Epithelial cell of esophagus (primary cell): ENCODE measurements at regions not wholly inside any gene's neighbourhood (a gene's known extent, or its start where the extent isn't known, plus 50 kb on each side); places are given as distances from the start of the nearest gene placed in this dataset.

ENCODE experiments used
- DNase-seq: peaks from one replicate; pipeline ENCODE4 v3.0.0; 2010; ENCODE audit warnings: low read depth
- H3K4me3 ChIP-seq: 2 replicates; pipeline ENCODE4 v1.5.1; 2011; ENCODE audit warnings: mild to moderate bottlenecking, low read length, control low read depth
- TF ChIP-seq, protein P1 (sequence below): IDR thresholded peaks from 2 replicates; pipeline ENCODE4 v1.5.1; 2011; ENCODE audit warnings: low read depth, mild to moderate bottlenecking, low read length, control low read depth, inconsistent platforms; ENCODE audit not compliant: insufficient read depth; ENCODE audit errors: missing control alignments

DNA sequence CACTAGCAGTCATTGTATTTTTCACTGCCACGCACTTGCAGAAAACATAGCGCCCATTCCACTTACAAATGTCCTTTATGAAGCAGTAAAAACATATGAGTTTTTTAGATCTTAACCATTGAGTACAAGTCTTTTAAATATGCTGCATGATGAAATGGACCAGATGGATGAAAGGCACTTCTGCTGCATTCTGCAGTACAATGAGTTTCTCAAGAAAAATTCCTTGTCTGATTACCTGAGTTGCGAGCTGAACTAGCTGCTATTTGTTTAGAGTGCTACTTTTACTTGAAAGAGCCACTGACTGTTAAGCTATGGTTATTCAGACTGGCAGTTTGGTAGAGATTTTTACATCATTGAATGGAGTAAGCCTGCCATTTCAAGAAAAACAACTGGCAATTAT is 825.5 kb upstream of the ACVR2A start:
- TF ChIP-seq, protein P1, sequence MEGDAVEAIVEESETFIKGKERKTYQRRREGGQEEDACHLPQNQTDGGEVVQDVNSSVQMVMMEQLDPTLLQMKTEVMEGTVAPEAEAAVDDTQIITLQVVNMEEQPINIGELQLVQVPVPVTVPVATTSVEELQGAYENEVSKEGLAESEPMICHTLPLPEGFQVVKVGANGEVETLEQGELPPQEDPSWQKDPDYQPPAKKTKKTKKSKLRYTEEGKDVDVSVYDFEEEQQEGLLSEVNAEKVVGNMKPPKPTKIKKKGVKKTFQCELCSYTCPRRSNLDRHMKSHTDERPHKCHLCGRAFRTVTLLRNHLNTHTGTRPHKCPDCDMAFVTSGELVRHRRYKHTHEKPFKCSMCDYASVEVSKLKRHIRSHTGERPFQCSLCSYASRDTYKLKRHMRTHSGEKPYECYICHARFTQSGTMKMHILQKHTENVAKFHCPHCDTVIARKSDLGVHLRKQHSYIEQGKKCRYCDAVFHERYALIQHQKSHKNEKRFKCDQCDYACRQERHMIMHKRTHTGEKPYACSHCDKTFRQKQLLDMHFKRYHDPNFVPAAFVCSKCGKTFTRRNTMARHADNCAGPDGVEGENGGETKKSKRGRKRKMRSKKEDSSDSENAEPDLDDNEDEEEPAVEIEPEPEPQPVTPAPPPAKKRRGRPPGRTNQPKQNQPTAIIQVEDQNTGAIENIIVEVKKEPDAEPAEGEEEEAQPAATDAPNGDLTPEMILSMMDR, result no peak
- H3K4me3 ChIP-seq, result no peak overlapping the region

DNA sequence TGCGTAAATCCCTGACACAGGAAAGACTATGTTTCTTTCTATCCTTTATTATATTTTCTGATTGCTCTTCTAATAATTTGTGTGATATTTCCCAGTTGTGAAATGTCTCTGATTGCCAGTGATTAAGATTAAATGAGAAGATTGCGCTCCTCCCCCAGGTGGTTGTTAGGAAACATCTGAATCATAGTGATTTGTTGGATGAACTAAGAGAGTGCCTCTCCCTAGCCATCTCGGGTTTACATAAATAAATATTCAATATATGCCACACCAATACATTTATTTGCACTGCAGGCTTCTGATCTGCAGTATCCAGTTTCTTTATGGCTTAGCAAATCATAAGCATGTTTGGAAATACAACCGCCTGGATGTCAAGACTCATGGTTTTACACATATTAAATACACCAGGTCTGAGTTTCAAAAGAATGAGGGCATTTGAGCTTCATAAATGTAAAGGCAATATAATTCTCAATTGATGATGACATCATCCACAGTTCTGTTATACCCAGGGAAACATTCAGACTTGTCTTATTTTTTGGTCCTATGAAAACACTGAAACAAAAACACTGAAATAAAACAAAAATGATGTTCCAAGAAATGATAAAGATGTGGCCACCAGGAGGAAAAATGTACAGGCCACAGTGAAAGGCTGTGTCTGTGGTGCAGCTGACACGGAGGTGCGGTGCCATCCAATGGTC is 826.7 kb upstream of the ACVR2A start:
- H3K4me3 ChIP-seq, result no peak overlapping the region
- TF ChIP-seq, protein P1, result no peak
- peak; percentile 73 for DNase-seq

More for the DNA sequence above, 825.5 kb upstream of the ACVR2A start:
- DNase-seq, result no peak

DNA sequence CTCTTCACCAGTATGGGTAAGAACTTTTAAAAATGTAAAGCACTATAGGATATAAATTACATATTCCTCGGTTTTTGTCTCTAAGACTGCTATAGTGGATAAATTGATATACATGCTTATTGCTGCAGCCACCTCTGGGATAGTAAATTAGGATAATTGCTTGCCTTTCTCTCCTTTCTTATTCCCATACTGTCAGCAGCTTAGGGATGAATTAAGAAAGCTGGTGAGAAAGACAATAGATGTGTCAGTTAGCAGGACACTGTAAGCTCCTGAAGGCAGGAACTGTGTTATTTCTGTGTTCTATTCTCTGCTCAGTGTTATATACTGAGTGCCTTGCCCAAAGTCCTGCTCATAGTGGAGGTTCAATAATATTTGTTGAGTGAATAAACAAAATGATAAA is 828.6 kb upstream of the ACVR2A start:
- TF ChIP-seq, protein P1, result no peak
- no peak overlapping the region for H3K4me3 ChIP-seq
- DNase-seq, result no peak

DNA sequence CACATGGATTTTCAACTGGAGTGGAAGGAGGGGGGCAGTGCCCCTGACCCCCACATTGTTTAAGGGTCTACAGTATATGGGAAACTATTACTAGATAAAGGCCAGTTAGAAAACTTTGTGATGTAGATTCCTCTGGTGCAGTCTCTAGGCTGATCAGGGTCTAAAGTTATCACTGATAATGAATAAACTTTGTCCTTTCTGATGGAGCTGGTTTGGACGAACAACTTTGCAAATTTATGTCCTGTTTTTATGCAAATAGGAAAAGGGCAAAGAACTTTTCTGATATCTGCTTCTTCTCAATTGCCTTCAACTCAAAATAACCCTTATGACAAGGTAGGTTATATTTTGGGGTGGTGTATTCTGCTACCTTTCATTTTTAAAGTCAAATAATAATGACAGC is 829.2 kb upstream of the ACVR2A start:
- DNase-seq, result no peak
- H3K4me3 ChIP-seq, result no peak overlapping the region
- TF ChIP-seq, protein P1, result no peak

DNA sequence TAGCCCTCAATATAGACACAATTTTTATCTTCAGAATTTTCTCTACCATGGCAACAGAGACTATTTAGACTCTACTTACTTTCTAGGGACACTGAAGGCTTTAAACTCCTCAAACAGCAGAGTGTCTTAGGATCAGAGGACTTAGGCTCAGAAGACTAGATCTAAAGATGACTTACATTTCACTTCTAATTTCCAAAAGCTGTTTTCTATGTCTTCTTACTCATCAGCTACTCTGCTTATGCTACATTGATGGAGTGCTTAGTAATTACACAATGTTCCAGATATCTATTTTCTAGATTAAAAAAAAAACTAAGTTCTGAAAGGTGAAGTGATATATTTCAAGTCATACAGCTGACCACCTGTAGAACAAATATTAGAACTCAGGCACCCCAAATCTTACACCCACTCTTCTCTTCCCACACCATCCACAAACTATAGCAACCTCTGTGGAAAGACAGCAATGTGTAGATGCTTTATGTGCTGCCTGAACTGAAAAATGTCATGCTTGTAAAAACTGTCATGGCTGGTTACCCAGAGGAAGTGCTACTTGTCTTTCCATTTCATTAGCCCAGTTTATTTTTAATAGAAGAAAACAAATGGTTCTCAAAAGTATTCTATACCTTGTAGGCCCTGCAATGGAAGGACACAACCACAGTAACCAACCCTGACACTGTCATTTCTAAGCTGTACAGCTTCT is 831.0 kb upstream of the ACVR2A start:
- no peak for DNase-seq
- no peak overlapping the region for H3K4me3 ChIP-seq
- TF ChIP-seq, protein P1, result no peak

DNA sequence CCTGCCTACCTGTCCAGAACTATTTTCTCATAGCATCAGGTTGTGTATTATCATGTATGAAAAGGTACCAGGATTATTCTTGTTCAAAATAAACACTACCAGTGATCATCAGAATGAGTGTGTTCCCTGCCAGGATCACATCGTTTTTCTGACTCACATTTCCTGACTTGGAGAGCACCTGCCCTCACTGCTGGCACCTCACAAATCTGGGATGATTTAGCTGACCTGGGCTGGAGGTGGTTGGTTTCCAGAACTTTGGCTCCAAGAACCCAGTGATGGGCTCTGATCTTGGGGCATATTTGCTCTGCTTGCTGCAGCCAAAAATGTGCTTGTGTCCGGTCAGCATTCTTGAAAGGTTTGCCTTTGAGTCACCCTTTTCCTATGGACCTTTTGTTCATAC is 836.3 kb upstream of the ACVR2A start:
- DNase-seq, result peak; percentile 43
- H3K4me3 ChIP-seq, result no peak overlapping the region

More for the DNA sequence above, 836.3 kb upstream of the ACVR2A start:
- TF ChIP-seq, protein P1, result no peak
